GM21367 (cell line): ENCODE measurements at regions not wholly inside any gene's neighbourhood (a gene's known extent, or its start where the extent isn't known, plus 50 kb on each side); places are given as distances from the start of the nearest gene placed in this dataset.

Experiments
- ATAC-seq: cut with Tn5 transposase; IDR thresholded peaks from one replicate; pipeline ENCODE4 v1.9.1; 2021; ENCODE audit not compliant: unreplicated experiment

- ATAC-seq, result no peak
Measured at GRCh38 chr5:173468821-173469251, 140.6 kb upstream of the STC2 start.

- ATAC-seq, result no peak
Measured at GRCh38 chr5:173466227-173466626, 138.0 kb upstream of the STC2 start.

GRCh38 chr5:173464813-173465212, 136.6 kb upstream of the STC2 start:
- no peak for ATAC-seq

- no peak for ATAC-seq
Measured at GRCh38 chr5:173463207-173463606, 135.0 kb upstream of the STC2 start.

- no peak for ATAC-seq
Measured at GRCh38 chr5:173458828-173459609, 130.8 kb upstream of the STC2 start.

GRCh38 chr5:173457482-173457881, 129.3 kb upstream of the STC2 start:
- ATAC-seq, result no peak

GRCh38 chr5:173456751-173457171, 128.5 kb upstream of the STC2 start:
- no peak for ATAC-seq

- ATAC-seq, result no peak
Measured at GRCh38 chr5:173456181-173456580, 128.0 kb upstream of the STC2 start.

- no peak for ATAC-seq
Measured at GRCh38 chr5:173455599-173455957, 127.4 kb upstream of the STC2 start.

GRCh38 chr5:173454736-173455598, 126.8 kb upstream of the STC2 start:
- no peak for ATAC-seq

GRCh38 chr5:173454361-173454735, 126.1 kb upstream of the STC2 start:
- ATAC-seq, result no peak

GRCh38 chr5:173453167-173453566, 125.0 kb upstream of the STC2 start:
- no peak for ATAC-seq

- ATAC-seq, result no peak
Measured at GRCh38 chr5:173452119-173452905, 124.1 kb upstream of the STC2 start.

- ATAC-seq, result no peak
Measured at GRCh38 chr5:173451651-173452050, 123.4 kb upstream of the STC2 start.

GRCh38 chr5:173451031-173451430, 122.8 kb upstream of the STC2 start:
- no peak for ATAC-seq

GRCh38 chr5:173450188-173450587, 122.0 kb upstream of the STC2 start:
- ATAC-seq, result no peak

GRCh38 chr5:173448856-173449255, 120.6 kb upstream of the STC2 start:
- no peak for ATAC-seq

- no peak for ATAC-seq
Measured at GRCh38 chr5:173443971-173444370, 115.8 kb upstream of the STC2 start.

- no peak for ATAC-seq
Measured at GRCh38 chr5:173441053-173441628, 112.9 kb upstream of the STC2 start.

- no peak for ATAC-seq
Measured at GRCh38 chr5:173438951-173439350, 110.7 kb upstream of the STC2 start.

GRCh38 chr5:173435447-173435846, 107.2 kb upstream of the STC2 start:
- ATAC-seq, result no peak
